ENCODE measurements at regions not wholly inside any gene's neighbourhood (a gene's known extent, or its start where the extent isn't known, plus 50 kb on each side); places are given as distances from the start of the nearest gene placed in this dataset.

DNA sequence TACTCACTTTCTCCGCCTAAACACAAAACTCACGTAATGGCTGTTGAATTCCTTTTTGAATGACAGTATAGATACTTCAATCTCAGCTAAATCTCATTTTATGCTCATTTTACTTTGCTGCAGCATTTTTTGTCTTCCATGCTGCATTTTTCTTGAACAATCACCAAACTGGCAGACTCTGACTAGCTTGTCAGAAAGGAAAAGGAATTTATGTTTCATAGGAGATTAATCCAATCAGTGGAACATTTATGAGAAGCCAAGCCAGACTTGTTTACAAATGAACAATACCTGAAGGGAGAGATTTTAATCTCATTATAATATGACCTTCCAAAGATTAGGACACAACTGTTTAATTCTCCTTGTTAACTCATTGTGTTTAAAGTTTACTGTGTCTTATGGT is 1044.3 kb downstream of the DIAPH3 start:
- TF ChIP-seq, protein P1, sequence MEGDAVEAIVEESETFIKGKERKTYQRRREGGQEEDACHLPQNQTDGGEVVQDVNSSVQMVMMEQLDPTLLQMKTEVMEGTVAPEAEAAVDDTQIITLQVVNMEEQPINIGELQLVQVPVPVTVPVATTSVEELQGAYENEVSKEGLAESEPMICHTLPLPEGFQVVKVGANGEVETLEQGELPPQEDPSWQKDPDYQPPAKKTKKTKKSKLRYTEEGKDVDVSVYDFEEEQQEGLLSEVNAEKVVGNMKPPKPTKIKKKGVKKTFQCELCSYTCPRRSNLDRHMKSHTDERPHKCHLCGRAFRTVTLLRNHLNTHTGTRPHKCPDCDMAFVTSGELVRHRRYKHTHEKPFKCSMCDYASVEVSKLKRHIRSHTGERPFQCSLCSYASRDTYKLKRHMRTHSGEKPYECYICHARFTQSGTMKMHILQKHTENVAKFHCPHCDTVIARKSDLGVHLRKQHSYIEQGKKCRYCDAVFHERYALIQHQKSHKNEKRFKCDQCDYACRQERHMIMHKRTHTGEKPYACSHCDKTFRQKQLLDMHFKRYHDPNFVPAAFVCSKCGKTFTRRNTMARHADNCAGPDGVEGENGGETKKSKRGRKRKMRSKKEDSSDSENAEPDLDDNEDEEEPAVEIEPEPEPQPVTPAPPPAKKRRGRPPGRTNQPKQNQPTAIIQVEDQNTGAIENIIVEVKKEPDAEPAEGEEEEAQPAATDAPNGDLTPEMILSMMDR (conservative IDR thresholded peaks at IDR 0.05): no peak
- TF ChIP-seq EZH2 (IDR thresholded peaks at IDR 0.05; ENCODE audit: low read depth): no peak
